ENCODE measurements at regions not wholly inside any gene's neighbourhood (a gene's known extent, or its start where the extent isn't known, plus 50 kb on each side); places are given as distances from the start of the nearest gene placed in this dataset.
"Not testable (repeated sequence)": the region's sequence is repeated elsewhere in the genome, so short reads cannot be mapped to it uniquely, and the experiment has no call there.

DNA sequence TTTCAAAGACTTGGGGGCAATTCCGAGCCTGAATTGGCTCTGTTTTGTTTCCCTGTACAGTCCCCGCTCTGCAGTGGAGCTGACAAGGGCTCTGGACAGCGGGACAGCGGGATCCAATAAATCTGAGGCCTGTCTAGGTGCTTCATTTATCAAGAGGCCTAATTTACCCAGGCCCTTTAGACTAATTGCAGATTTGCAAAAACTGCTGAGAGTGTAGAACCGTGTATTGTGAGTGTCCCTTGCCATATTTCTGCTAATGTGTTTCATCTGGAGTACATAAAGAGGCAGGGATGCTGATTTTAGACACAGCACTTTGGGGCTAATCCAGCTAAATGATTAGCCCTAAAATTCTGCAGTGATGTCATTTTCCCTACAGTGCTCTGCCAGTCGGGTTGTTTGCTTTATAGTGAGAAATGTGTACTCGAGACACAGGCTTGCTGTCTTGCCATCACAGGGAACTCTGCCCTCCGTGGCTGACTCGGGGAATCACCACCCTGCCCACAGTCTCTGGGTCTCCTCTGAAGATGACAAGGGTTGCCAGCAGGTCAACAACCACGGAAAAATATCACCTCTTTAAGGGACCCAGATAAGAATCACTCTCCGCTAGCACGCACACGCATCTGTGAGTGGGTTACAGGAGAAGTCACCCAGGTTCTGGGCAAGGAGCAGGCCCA is 592.0 kb downstream of the BNC2 start:
- DNase-seq = no peak

DNA sequence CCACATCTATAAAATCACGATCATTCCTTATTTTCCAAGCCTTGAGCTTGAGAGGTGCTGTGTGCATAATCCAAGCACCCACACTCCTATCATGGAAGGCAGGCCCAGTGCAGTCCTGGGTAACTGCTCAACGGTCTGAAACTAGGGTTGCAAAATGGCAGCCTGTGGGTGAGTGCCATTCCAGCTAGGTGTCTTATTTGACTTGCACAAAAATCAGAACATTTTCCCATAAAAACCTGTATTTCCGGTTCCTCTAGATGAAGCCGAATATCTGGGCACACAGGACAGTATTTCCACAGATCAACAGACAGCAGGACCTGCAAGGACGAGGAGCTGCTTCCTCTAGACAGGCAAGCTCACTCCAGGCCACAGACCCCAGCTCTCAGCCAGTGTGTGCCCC is 588.8 kb downstream of the BNC2 start:
- no peak for DNase-seq

DNA sequence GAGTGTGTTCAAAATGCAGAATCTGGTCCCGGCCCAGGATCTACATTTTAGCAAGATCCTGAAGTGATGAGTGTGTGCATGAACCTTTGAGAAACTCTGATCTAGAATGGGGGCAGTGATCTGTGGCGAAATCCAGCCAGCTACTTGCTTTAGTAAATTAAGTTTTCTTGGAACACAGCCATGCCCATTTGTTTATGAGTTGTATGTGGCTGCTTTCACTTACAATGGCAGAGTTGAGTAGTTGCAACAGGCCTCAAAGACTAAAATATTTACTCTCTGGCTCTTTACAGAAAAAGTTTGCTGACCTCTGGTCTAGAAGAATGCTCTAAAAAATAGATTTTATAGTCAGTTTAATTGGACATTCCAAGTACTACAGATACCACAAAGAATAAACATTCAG is 588.3 kb downstream of the BNC2 start:
- DNase-seq = no peak

GRCh38 chr9:16282718-16283117 is 587.8 kb downstream of the BNC2 start:
- no peak for DNase-seq

- DNase-seq = no peak
Observed at GRCh38 chr9:16286160-16286559, 584.3 kb downstream of the BNC2 start.

DNA sequence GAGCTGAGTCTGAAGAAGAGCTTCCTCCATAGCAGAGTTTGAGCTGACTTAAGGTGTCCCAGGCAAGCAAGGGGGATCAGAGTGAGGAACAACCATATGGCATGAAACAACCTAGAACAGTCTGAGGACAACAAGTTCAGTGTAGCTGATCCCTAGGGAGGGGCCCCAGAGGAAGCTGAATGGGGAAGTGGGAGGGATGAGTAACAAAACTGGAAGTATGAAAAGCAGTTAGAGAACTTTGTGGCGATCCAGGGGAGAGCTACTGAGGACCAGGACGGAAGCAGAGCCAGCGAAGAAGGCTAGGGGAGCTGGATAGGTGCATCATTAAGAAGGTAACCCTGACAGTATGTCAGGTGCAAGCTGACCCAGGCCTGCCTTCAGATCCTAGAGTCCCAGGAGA is 580.8 kb downstream of the BNC2 start:
- peak; percentile 61 to 83 (median 72) for DNase-seq

DNA sequence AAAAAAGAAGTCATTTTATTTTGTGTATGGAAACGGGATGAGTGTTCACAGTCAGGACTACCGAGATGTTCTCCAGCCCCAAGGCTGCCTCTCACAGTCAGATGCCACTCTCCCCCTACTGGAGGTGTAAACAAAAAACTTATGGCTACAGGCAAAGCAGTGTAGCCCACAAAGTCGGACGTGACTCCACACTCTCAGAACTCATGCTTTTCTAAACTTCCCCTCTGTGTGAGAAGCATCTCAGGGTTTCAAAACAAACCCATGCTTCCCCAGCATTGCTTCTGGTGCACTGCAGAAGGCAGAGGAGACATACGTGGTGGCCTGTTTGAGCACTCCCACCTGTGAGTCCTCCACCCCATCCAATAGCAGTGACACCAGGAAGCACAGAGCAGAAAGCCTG is 580.3 kb downstream of the BNC2 start:
- peak; percentile 15 to 55 (median 35) for DNase-seq

GRCh38 chr9:16291921-16292320 is 578.5 kb downstream of the BNC2 start:
- no peak for DNase-seq

GRCh38 chr9:16293610-16294009 is 576.9 kb downstream of the BNC2 start:
- no peak for DNase-seq

DNA sequence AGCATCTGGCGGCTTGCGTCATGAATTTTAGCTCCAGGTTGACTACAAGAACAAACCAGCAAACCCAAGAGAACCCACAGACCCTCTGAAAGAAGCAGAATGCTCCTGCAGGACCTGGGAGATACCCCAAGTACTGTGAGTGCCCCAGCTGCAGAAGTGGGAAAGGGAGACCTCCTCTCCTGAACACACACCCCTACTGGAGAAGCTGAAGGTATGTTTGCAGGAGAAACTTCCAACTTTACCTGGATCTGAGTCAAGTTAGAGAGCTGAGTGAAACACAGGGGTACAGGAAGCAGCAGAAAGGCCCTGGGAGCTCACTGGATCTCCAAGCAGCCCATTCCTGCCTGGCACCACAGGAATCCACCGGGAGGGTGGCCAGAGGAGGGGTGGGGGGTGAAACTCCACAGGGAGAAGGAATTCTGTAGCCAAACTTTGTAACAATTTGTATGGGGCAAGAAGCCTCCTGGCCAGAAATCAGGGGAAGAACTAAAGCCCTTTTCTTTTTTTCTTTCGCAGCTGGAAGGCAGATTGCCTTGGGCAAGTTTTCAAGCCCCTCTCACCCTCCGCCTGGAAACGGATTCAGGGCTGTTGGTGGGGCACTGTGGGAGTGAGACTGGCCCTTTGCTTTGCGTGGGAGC is 576.2 kb downstream of the BNC2 start:
- DNase-seq = no peak

- DNase-seq = not testable (repeated sequence)
Observed at GRCh38 chr9:16294940-16295339, 575.5 kb downstream of the BNC2 start.

- not testable (repeated sequence) for DNase-seq
Observed at GRCh38 chr9:16299368-16299767, 571.1 kb downstream of the BNC2 start.

DNA sequence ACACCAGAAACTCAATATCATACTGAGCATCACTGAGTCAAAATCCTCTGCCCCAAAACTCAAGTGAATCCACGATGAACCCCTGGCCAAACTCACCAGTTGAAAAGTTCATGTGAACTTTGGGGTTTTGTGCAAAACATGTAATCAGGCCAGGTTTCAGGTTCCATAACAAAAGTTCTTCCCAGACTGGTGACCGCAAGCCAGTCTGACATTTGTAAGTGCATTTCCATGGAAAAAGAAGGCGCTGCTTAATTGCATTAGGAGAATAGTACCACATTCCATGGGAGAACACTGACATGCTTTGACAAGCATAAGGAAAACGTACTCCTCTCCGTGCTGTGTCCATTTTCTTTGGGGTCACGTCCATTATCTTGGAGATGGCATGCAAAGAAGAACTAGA is 567.0 kb downstream of the BNC2 start:
- DNase-seq = no peak

- no peak for DNase-seq
Observed at GRCh38 chr9:16304301-16304700, 566.2 kb downstream of the BNC2 start.

GRCh38 chr9:16306586-16306985 is 563.9 kb downstream of the BNC2 start:
- DNase-seq = no peak

DNA sequence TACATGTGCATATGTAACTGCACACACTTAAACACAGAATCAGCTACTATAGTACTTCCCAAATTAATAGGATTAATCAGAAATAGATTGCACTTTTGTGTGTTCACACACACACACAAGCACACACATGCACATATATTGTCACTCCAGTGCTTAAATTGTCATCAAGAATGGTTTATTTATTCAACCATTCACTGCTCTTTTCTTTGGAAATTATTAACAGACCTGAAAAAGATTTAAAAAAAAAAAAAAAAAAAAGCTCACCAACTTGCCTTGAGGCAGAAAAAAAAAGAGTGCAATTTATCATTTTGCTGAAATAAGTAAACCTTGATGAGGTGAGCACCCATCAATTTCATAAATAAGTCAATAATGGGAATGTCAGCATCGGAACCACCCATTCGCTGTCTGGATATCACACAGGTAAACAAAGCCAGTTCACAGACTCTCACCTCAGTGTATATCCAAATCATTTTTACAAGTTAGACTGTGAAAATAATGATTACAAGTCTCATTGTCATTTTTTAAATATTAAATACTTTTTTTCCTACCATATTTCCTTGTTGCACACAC is 562.8 kb downstream of the BNC2 start:
- DNase-seq = no peak

- DNase-seq = no peak
Observed at GRCh38 chr9:16308645-16309044, 561.8 kb downstream of the BNC2 start.

GRCh38 chr9:16309082-16309468 is 561.4 kb downstream of the BNC2 start:
- no peak for DNase-seq

GRCh38 chr9:16309469-16310271 is 560.8 kb downstream of the BNC2 start:
- DNase-seq = no peak

GRCh38 chr9:16310278-16311110 is 560.0 kb downstream of the BNC2 start:
- DNase-seq = no peak

DNA sequence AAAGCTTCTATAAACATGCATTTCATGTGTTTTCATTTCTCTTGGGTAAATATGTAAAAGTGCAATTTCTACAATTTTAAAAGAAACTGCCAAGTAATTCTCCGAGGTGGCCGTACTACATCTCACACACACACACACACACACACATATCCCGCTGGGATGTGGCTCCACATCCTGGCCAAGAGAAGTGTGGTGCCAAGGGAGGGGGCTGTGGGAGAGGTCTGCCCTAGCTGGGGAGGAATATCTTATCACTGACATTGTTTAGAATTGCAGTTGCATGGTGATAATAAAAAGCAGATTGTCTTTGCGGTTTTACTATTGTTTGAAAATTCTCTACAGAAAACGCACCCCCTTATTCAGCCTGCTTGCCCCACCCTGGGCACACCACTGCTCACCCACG is 558.4 kb downstream of the BNC2 start:
- DNase-seq = no peak

- DNase-seq = no peak
Observed at GRCh38 chr9:16312962-16313546, 557.4 kb downstream of the BNC2 start.

Measured in suppressor macrophage (primary cell).